GM23338 (cell line): ENCODE measurements at regions not wholly inside any gene's neighbourhood (a gene's known extent, or its start where the extent isn't known, plus 50 kb on each side); places are given as distances from the start of the nearest gene placed in this dataset.

Experiments used
- ATAC-seq: fragments of 200-7000 bp; cut with Tn5 transposase; 3 replicates; pipeline ENCODE4 v1.9.1; 2020
- DNase-seq: peaks from one replicate; pipeline ENCODE4 v3.0.0-alpha.2; 2015; ENCODE audit warnings: low spot score
- H2AFZ ChIP-seq: fragments of 200-600 bp; sonication (generic); 2 replicates; pipeline ENCODE4 v1.8.0; 2016; ENCODE audit warnings: antibody characterized with exemption, mild to moderate bottlenecking, moderate library complexity
- H3F3A ChIP-seq: fragments of 200-600 bp; sonication (generic); replicated peaks from 2 replicates; pipeline ENCODE4 v1.8.0; 2017; ENCODE audit warnings: antibody characterized with exemption, mixed run types, low read depth
- H3K27ac ChIP-seq: fragments of 200-600 bp; sonication (generic); 2 replicates; pipeline ENCODE4 v1.6.1; 2016; ENCODE audit warnings: low read depth
- H3K27me3 ChIP-seq: fragments of 200-600 bp; sonication (generic); 2 replicates; pipeline ENCODE4 v1.8.0; 2016; ENCODE audit warnings: mild to moderate bottlenecking, mixed run types, moderate library complexity; ENCODE audit not compliant: insufficient read depth
- H3K36me3 ChIP-seq: fragments of 200-600 bp; sonication (generic); 2 replicates; pipeline ENCODE4 v1.8.0; 2016; ENCODE audit warnings: mild to moderate bottlenecking; ENCODE audit not compliant: insufficient read depth
- H3K4me1 ChIP-seq: fragments of 200-600 bp; sonication (generic); 2 replicates; pipeline ENCODE4 v1.8.0; 2016; ENCODE audit warnings: mild to moderate bottlenecking, moderate library complexity; ENCODE audit not compliant: insufficient read depth
- H3K4me2 ChIP-seq: fragments of 200-600 bp; sonication (generic); 2 replicates; pipeline ENCODE4 v1.7.1; 2017; ENCODE audit warnings: mixed run types
- H3K4me3 ChIP-seq: fragments of 200-600 bp; sonication (generic); 2 replicates; pipeline ENCODE4 v1.6.1; 2016; ENCODE audit warnings: mixed run types
- H3K79me2 ChIP-seq: fragments of 200-600 bp; sonication (generic); replicated peaks from 2 replicates; pipeline ENCODE4 v1.8.0; 2017; ENCODE audit warnings: mild to moderate bottlenecking; ENCODE audit not compliant: insufficient read depth
- H3K9me2 ChIP-seq: fragments of 200-600 bp; sonication (generic); 2 replicates; pipeline ENCODE4 v1.8.0; 2017; ENCODE audit not compliant: insufficient read depth
- H4K20me1 ChIP-seq: fragments of 200-600 bp; sonication (generic); replicated peaks from 2 replicates; pipeline ENCODE4 v1.8.0; 2017; ENCODE audit warnings: mild to moderate bottlenecking; ENCODE audit not compliant: insufficient read depth
- H3K27ac Mint-ChIP-seq: 2 replicates; pipeline ENCODE4 v1.8.0; 2020; ENCODE audit warnings: inconsistent platforms, mild to moderate bottlenecking, moderate library complexity, mixed read lengths
- H3K27me3 Mint-ChIP-seq: 3 replicates; pipeline ENCODE4 v1.8.0; 2022; ENCODE audit warnings: low read depth, mild to moderate bottlenecking, moderate library complexity, mixed read lengths, inconsistent platforms; ENCODE audit not compliant: insufficient read depth, poor library complexity
- H3K36me3 Mint-ChIP-seq: 3 replicates; pipeline ENCODE4 v1.8.0; 2021; ENCODE audit warnings: low read depth, mild to moderate bottlenecking, inconsistent platforms, moderate library complexity, mixed read lengths
- H3K4me1 Mint-ChIP-seq: 3 replicates; pipeline ENCODE4 v1.8.0; 2020; ENCODE audit warnings: mild to moderate bottlenecking, inconsistent platforms, mixed read lengths
- H3K4me3 Mint-ChIP-seq: 3 replicates; pipeline ENCODE4 v1.8.0; 2021; ENCODE audit warnings: moderate library complexity, mild to moderate bottlenecking, inconsistent platforms, mixed read lengths
- H3K9me3 Mint-ChIP-seq: 3 replicates; pipeline ENCODE4 v1.8.0; 2020; ENCODE audit warnings: moderate library complexity, mild to moderate bottlenecking, inconsistent platforms, mixed read lengths
- EZH2 ChIP-seq: fragments of 200-600 bp; sonication (generic); IDR thresholded peaks from one replicate; pipeline ENCODE4 v1.8.0; 2017; ENCODE audit warnings: antibody characterized with exemption, mild to moderate bottlenecking, low read depth; ENCODE audit not compliant: unreplicated experiment
- EZH2phosphoT487 ChIP-seq: fragments of 200-600 bp; sonication (generic); IDR thresholded peaks from one replicate; pipeline ENCODE4 v1.8.1; 2018; ENCODE audit warnings: antibody characterized with exemption; ENCODE audit not compliant: unreplicated experiment
- NANOG ChIP-seq: IDR thresholded peaks from 2 replicates; pipeline ENCODE4 v1.6.1; 2016; ENCODE audit warnings: antibody characterized with exemption, borderline replicate concordance
- STAT1 ChIP-seq: IDR thresholded peaks from one replicate; pipeline ENCODE4 v1.6.1; 2016; ENCODE audit warnings: antibody characterized with exemption; ENCODE audit not compliant: unreplicated experiment
- ZNF114 ChIP-seq: fragments of 250-450 bp; sonication (Bioruptor Pico); IDR thresholded peaks from 2 replicates; pipeline ENCODE4 v1.5.0; 2020; ENCODE audit warnings: mild to moderate bottlenecking, moderate library complexity
- ZNF331 ChIP-seq: fragments of 250-450 bp; sonication (Bioruptor Pico); IDR thresholded peaks from 2 replicates; pipeline ENCODE4 v1.5.0; 2020; ENCODE audit warnings: low read depth, mild to moderate bottlenecking, moderate library complexity
- TF ChIP-seq, protein P1 (sequence below): IDR thresholded peaks from one replicate; pipeline ENCODE4 v1.6.1; 2018; ENCODE audit warnings: antibody characterized with exemption; ENCODE audit not compliant: unreplicated experiment
- TF ChIP-seq, protein P2 (sequence below), 2 experiments: fragments of 200-600 bp in 1 of 2; sonication (generic) in 1 of 2; conservative IDR thresholded peaks; 2 replicates each; pipeline versions ENCODE4 v1.5.1 to v1.6.1; 2016 to 2017; ENCODE audit warnings: antibody characterized with exemption in 2 of 2, low read depth in 2 of 2, mild to moderate bottlenecking in 2 of 2, moderate library complexity in 1 of 2
- TF ChIP-seq, protein P3 (sequence below): fragments of 250-450 bp; sonication (Bioruptor Pico); IDR thresholded peaks from 2 replicates; pipeline ENCODE4 v1.5.0; 2020; ENCODE audit warnings: mild to moderate bottlenecking, moderate library complexity

DNA sequence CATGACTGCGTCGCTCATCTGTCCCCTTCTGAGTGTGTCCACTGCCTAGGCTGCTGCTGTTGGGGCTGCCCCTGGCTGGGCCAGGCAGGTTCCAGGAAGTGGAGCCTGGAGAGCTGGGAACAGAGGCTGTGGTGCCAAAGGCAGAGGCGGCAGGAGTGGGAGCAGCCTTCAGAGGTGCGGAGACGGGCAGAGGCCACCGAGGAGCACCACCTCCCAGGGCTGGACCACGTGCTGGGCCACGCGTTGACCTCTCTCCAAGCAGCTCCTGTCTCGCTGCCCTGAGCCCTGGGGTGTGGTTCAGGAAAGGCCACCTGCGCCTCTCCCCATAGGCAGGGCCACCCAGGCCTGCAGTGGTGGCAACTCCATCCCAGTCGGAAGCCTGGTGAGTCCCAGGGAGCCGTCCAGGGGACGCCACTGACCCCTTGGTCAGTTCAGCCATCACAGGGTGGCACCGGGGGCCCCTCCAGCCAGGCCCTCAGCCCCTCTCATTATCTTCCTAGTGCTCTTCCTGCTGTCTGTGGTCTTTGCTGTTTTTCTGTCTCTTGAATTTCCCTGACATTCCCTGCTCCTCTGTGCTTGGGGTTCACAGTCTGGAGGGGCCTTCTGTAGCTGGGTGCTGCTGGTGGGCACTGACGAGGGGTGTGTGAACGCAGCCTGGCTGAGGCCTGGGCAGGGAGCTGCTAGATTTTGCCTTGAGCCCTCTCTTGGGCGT, 122.8 kb upstream of the HS6ST1 start:
- H3K4me1 ChIP-seq = peaks cover 21% of the 10 kb centered on the region
- peak overlapping the region; percentile 60 for H3K4me2 ChIP-seq
- no peaks in the 10 kb centered on the region for H3F3A ChIP-seq
- no peak for TF ChIP-seq EZH2
- TF ChIP-seq, protein P1, sequence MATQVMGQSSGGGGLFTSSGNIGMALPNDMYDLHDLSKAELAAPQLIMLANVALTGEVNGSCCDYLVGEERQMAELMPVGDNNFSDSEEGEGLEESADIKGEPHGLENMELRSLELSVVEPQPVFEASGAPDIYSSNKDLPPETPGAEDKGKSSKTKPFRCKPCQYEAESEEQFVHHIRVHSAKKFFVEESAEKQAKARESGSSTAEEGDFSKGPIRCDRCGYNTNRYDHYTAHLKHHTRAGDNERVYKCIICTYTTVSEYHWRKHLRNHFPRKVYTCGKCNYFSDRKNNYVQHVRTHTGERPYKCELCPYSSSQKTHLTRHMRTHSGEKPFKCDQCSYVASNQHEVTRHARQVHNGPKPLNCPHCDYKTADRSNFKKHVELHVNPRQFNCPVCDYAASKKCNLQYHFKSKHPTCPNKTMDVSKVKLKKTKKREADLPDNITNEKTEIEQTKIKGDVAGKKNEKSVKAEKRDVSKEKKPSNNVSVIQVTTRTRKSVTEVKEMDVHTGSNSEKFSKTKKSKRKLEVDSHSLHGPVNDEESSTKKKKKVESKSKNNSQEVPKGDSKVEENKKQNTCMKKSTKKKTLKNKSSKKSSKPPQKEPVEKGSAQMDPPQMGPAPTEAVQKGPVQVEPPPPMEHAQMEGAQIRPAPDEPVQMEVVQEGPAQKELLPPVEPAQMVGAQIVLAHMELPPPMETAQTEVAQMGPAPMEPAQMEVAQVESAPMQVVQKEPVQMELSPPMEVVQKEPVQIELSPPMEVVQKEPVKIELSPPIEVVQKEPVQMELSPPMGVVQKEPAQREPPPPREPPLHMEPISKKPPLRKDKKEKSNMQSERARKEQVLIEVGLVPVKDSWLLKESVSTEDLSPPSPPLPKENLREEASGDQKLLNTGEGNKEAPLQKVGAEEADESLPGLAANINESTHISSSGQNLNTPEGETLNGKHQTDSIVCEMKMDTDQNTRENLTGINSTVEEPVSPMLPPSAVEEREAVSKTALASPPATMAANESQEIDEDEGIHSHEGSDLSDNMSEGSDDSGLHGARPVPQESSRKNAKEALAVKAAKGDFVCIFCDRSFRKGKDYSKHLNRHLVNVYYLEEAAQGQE = no peak
- TF ChIP-seq NANOG = no peak
- TF ChIP-seq, protein P2, sequence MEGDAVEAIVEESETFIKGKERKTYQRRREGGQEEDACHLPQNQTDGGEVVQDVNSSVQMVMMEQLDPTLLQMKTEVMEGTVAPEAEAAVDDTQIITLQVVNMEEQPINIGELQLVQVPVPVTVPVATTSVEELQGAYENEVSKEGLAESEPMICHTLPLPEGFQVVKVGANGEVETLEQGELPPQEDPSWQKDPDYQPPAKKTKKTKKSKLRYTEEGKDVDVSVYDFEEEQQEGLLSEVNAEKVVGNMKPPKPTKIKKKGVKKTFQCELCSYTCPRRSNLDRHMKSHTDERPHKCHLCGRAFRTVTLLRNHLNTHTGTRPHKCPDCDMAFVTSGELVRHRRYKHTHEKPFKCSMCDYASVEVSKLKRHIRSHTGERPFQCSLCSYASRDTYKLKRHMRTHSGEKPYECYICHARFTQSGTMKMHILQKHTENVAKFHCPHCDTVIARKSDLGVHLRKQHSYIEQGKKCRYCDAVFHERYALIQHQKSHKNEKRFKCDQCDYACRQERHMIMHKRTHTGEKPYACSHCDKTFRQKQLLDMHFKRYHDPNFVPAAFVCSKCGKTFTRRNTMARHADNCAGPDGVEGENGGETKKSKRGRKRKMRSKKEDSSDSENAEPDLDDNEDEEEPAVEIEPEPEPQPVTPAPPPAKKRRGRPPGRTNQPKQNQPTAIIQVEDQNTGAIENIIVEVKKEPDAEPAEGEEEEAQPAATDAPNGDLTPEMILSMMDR (conservative IDR thresholded peaks at IDR 0.05; ENCODE audit: low read depth in 2 of 2) = no peak
- TF ChIP-seq ZNF331 = no peak
- no peak for TF ChIP-seq ZNF114
- TF ChIP-seq EZH2phosphoT487 = no peak
- TF ChIP-seq, protein P3, sequence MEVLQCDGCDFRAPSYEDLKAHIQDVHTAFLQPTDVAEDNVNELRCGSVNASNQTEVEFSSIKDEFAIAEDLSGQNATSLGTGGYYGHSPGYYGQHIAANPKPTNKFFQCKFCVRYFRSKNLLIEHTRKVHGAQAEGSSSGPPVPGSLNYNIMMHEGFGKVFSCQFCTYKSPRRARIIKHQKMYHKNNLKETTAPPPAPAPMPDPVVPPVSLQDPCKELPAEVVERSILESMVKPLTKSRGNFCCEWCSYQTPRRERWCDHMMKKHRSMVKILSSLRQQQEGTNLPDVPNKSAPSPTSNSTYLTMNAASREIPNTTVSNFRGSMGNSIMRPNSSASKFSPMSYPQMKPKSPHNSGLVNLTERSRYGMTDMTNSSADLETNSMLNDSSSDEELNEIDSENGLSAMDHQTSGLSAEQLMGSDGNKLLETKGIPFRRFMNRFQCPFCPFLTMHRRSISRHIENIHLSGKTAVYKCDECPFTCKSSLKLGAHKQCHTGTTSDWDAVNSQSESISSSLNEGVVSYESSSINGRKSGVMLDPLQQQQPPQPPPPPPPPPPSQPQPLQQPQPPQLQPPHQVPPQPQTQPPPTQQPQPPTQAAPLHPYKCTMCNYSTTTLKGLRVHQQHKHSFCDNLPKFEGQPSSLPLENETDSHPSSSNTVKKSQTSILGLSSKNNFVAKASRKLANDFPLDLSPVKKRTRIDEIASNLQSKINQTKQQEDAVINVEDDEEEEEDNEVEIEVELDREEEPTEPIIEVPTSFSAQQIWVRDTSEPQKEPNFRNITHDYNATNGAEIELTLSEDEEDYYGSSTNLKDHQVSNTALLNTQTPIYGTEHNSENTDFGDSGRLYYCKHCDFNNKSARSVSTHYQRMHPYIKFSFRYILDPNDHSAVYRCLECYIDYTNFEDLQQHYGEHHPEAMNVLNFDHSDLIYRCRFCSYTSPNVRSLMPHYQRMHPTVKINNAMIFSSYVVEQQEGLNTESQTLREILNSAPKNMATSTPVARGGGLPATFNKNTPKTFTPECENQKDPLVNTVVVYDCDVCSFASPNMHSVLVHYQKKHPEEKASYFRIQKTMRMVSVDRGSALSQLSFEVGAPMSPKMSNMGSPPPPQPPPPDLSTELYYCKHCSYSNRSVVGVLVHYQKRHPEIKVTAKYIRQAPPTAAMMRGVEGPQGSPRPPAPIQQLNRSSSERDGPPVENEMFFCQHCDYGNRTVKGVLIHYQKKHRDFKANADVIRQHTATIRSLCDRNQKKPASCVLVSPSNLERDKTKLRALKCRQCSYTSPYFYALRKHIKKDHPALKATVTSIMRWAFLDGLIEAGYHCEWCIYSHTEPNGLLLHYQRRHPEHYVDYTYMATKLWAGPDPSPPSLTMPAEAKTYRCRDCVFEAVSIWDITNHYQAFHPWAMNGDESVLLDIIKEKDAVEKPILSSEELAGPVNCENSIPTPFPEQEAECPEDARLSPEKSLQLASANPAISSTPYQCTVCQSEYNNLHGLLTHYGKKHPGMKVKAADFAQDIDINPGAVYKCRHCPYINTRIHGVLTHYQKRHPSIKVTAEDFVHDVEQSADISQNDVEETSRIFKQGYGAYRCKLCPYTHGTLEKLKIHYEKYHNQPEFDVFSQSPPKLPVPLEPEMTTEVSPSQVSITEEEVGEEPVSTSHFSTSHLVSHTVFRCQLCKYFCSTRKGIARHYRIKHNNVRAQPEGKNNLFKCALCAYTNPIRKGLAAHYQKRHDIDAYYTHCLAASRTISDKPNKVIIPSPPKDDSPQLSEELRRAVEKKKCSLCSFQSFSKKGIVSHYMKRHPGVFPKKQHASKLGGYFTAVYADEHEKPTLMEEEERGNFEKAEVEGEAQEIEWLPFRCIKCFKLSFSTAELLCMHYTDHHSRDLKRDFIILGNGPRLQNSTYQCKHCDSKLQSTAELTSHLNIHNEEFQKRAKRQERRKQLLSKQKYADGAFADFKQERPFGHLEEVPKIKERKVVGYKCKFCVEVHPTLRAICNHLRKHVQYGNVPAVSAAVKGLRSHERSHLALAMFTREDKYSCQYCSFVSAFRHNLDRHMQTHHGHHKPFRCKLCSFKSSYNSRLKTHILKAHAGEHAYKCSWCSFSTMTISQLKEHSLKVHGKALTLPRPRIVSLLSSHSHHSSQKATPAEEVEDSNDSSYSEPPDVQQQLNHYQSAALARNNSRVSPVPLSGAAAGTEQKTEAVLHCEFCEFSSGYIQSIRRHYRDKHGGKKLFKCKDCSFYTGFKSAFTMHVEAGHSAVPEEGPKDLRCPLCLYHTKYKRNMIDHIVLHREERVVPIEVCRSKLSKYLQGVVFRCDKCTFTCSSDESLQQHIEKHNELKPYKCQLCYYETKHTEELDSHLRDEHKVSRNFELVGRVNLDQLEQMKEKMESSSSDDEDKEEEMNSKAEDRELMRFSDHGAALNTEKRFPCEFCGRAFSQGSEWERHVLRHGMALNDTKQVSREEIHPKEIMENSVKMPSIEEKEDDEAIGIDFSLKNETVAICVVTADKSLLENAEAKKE = no peak
- no peak for TF ChIP-seq STAT1
- no peaks in the 10 kb centered on the region for H3K9me3 Mint-ChIP-seq
- DNase-seq (no peak), ATAC-seq (no peak)
- no peak overlapping the region for H3K4me3 Mint-ChIP-seq
- H3K36me3 ChIP-seq = no peaks in the 10 kb centered on the region
- H3K4me1 Mint-ChIP-seq = peaks cover 23% of the 10 kb centered on the region
- no peaks in the 10 kb centered on the region for H3K36me3 Mint-ChIP-seq
- no peaks in the 10 kb centered on the region for H3K27me3 ChIP-seq
- H4K20me1 ChIP-seq = no peaks in the 10 kb centered on the region
- H3K4me3 ChIP-seq = no peak overlapping the region
- peak overlapping the region; percentile 26 for H2AFZ ChIP-seq
- H3K27me3 Mint-ChIP-seq = peaks cover 16% of the 10 kb centered on the region
- peak overlapping the region; percentile 76; the same call in 1 of the 2 replicates for H3K27ac Mint-ChIP-seq
- H3K79me2 ChIP-seq = no peaks in the 10 kb centered on the region
- H3K27ac ChIP-seq = no peak overlapping the region
- H3K9me2 ChIP-seq = no peaks in the 10 kb centered on the region
